Fibroblast of skin of right quadriceps (primary cell): ENCODE measurements at regions not wholly inside any gene's neighbourhood (a gene's known extent, or its start where the extent isn't known, plus 50 kb on each side); places are given as distances from the start of the nearest gene placed in this dataset.

Source experiments
- DNase-seq: peaks from one replicate; pipeline ENCODE4 v3.0.0-alpha.2; 2013

- no peak for DNase-seq
Observed at GRCh38 chr12:113651662-113652061, 180.0 kb upstream of the LHX5 start.

GRCh38 chr12:113650476-113650875, 178.8 kb upstream of the LHX5 start:
- DNase-seq: no peak

DNA sequence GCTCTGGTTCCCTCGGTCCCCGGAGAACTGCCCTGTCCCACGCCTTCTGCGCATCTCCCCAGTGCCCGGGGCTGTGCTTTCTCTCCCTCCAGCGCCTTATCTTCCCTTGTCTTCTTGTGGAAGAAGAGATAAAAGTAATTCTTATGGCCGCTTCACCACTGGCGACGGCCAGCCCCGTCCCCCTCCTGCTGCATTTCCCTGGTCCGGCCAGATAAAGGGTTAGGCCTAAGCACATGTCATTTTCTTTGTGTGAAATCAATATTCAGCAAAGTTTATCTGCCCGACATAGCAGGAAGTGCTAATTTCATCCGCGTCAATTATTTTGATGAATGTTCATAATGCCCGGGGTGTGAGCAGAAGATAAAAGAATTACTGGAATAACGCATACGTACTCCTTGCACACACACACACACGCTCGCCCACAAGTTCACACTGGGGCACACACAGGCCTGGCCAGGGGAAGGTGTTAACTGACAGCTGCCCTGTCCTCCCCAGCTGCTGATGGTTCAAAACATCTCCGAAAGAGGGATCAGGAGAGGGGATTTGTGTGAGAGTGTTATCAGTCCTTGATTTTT, 177.7 kb upstream of the LHX5 start:
- no peak for DNase-seq

- DNase-seq: no peak
Observed at GRCh38 chr12:113647048-113647447, 175.4 kb upstream of the LHX5 start.

DNA sequence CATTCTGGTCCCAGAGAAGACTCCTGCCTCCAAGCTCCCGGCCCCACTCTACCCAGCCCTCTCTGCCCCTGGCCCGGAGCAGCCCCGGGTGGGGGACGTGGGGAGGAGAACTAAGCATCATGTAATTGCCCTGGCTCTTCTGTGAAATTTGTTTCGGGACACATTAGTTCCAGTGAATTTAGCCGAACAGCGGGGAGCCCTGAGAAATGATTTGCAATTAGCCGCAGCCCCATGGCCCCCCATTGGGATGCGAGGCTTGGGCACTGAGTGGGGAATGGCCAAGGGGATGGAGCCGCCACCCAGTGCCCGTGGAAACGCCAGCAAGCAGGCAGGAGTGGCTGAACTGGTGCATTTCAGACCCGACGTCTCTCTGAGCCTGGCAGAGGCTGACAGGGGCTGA, 173.9 kb upstream of the LHX5 start:
- DNase-seq: no peak

DNA sequence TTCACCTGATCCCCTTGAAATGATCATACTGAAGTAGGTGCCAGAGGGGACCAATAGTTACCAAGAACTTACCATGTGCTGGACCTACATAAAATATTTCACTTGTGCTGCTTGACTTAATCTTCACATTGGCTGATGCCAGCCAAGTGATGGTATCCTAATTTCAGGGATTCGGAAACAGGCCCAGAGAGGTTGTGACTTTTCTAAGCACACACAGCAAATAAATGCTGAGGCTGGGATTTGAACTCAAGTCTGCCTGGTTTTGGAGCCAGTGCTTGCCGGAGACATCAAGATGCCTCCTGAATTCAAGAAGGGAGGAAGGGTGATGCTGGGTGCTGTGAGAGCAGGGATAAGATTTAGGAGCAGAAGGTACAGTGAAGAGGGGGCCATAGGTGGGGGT, 173.5 kb upstream of the LHX5 start:
- no peak for DNase-seq

GRCh38 chr12:113643177-113643974, 171.7 kb upstream of the LHX5 start:
- no peak for DNase-seq

- no peak for DNase-seq
Observed at GRCh38 chr12:113642672-113643071, 171.0 kb upstream of the LHX5 start.

- DNase-seq: no peak
Observed at GRCh38 chr12:113642216-113642615, 170.5 kb upstream of the LHX5 start.

DNA sequence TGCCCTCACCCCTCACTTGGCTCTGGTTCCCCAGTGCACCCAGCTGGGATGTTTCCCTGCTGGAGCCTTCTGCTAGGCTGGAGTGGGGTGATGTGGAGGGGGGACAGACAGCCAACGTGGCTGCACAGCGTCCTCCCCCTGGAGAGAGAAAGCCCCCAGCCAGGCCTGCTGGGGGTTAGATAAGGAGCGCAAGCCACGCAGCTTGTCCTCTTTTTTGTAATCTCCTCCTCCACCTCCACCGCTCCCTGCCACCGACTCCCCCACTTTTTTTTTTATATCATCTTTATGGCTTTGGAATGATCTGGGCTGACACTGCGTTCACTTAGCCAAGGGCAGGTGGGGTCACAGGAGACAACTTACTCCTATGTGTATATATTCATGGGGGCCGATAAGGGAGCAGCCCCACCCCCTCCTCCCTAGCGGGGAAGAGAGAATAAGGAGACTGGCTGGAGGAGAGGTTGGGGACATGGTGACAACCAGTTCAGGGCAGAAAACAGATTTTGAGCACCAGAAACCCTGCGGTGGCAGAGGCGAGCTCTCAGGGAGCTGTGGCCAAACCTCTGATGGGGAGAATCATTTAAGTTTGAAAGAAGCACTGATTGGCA, 169.9 kb upstream of the LHX5 start:
- DNase-seq: no peak

DNA sequence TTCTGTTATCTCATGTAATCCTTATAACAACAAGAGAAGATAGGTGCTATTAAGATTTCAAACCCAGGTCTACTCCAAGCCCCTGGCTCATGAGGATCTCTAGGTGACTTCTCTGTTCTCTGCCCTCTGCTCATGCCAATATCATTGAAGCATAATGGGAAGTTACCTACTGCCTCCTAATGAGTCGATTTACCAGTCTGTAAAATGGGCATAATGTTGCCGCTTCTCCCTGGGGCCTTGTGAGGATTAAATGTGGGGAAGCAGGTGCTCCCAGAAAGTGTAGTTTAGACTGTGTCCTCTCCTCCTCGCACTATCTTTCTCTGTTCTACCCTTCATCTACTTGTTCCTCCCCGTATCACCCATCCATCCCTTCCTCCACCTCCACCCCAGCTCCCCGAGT, 169.2 kb upstream of the LHX5 start:
- DNase-seq: no peak

GRCh38 chr12:113639474-113639873, 167.8 kb upstream of the LHX5 start:
- no peak for DNase-seq

DNA sequence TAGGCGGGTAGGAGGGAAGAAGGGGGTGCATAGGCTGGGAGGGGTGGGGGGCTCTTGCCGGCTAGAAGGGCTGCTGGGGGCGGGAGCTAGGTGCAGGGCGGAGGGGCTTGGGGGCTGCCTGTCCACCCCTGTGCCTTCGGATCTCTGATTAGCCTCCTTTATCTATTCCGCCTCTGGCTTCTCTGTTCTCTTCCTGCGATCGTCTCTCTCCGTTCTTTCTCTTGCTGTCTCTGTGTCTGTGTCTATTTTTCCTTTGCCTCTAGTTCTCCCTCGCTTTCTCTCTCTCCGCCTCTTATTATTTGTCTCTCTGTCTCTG, 166.7 kb upstream of the LHX5 start:
- no peak for DNase-seq

- DNase-seq: no peak
Observed at GRCh38 chr12:113634982-113635381, 163.3 kb upstream of the LHX5 start.

DNA sequence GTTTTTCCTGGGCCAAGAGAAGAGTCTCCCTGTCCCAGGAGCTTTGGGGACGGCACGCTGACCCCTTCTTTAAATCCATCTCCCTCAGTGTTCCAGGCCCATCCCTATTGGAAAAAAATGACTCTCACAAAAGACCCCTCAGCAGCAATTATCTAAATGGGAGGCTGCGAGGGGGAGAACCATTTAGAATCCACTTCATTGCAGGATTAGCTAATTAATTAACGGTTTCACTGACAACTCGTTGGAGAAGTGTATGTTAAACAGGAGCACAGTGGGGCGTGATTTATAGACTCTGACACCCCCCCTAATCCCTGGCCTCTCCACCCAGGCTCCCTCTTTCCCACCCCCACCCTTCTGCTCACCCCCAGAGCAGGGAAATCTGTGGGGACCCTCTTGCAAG, 162.8 kb upstream of the LHX5 start:
- no peak for DNase-seq

DNA sequence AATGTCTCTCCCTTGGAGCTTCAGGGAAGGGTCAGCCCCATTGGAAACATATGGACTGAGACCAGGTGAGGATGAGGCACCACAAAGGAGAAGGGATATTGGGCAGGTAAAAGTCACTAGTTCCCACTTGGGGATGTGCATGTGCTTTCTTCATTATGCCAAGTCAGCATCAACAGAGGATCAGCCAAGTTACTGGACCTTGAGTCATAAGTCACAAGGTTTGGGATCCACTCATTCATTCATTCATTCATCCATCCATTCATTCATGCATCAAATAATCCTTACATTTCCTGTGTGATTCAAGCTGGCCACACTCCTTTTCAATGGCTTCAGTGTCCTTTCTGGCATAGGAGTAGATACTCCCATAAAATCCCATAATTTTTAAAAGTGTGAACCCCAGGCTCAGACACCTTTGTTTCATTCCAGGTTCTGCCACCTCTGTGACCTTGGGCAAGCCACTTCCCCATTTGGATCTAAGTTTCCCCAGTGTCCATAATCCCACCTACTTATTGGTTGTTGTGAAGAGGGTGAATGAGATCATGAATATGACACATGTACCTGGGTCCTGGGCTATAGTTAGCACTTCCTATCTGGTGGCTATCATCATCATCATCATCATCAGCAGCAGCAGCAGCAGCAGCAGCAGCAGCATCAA, 162.1 kb upstream of the LHX5 start:
- DNase-seq: no peak

DNA sequence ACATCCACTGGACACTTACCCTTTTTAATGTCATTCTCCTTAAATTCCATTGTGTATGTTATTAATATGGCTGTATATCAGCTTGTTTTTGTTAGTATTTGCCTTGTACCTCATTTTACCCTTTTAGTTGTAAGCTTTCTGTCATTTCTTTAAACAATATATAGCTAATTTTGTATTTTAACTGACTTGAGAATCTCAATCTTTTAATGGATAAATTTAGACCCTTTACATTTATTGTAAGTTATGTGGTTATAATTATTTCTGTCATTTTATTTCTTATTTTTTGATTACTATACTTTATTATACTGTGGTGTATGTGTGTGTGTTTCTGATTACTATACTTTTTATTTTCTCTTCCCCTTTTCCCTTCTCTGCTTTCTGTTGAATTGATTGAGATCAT, 159.0 kb upstream of the LHX5 start:
- no peak for DNase-seq

GRCh38 chr12:113625499-113625898, 153.8 kb upstream of the LHX5 start:
- DNase-seq: no peak

- no peak for DNase-seq
Observed at GRCh38 chr12:113622410-113622809, 150.7 kb upstream of the LHX5 start.

GRCh38 chr12:113620437-113620976, 148.8 kb upstream of the LHX5 start:
- no peak for DNase-seq

GRCh38 chr12:113619202-113619601, 147.5 kb upstream of the LHX5 start:
- DNase-seq: no peak

GRCh38 chr12:113613414-113613813, 141.7 kb upstream of the LHX5 start:
- no peak for DNase-seq

GRCh38 chr12:113612793-113613192, 141.1 kb upstream of the LHX5 start:
- DNase-seq: no peak
